ENCODE measurements at regions not wholly inside any gene's neighbourhood (a gene's known extent, or its start where the extent isn't known, plus 50 kb on each side); places are given as distances from the start of the nearest gene placed in this dataset.

- CTCF ChIA-PET = interaction anchor here (1.4 kb wide), 1 partner anchor 9 kb away, joined by 4 read pairs; no protein-coding TSS in a partner anchor
- RAD21 ChIA-PET (ENCODE audit: unreplicated experiment) = no interaction called here
- no peak overlapping the region for H2AFZ ChIP-seq (ENCODE audit: control insufficient read depth, low read depth, low read length)
- no peak for ATAC-seq
- no peak for FAIRE-seq
- no peaks in the 10 kb centered on the region for H3K36me3 ChIP-seq (ENCODE audit: control insufficient read depth in 2 of 2, insufficient read depth in 2 of 2, low read length in 1 of 2)
- no peaks in the 10 kb centered on the region for H4K20me1 ChIP-seq (ENCODE audit: control insufficient read depth, insufficient read depth)
- no peak overlapping the region for H3K4me3 ChIP-seq
- no peaks in the 10 kb centered on the region; the same call in 2 of the 3 replicates for H3K9me3 ChIP-seq (replicated peaks; ENCODE audit: control insufficient read depth, insufficient read depth, low read length)
- no peak overlapping the region for H3K4me2 ChIP-seq (ENCODE audit: control insufficient read depth, insufficient read depth)
- POLR2A ChIA-PET = no interaction called here
- intact Hi-C loops (cut with micrococcal nuclease; ENCODE audit: unreplicated experiment) (no loop called here), in situ Hi-C loops (cut with MboI) (no loop called here)
- H3K4me1 ChIP-seq (ENCODE audit: control insufficient read depth, insufficient read depth, low read length) = peaks cover 9% of the 10 kb centered on the region; the same call in 1 of the 2 replicates
- H3K9ac ChIP-seq (ENCODE audit: control insufficient read depth, insufficient read depth, low read length) = no peak overlapping the region
- H3K79me2 ChIP-seq (ENCODE audit: control insufficient read depth, insufficient read depth, low read length) = no peaks in the 10 kb centered on the region
- 96% methylated on average over 2 of the region's 2 CpGs for WGBS (ENCODE audit: insufficient coverage, insufficient replicate concordance, low lambda C conversion rate, missing lambda C conversion rate)
- SMC1A ChIA-PET (ENCODE audit: uncharacterized antibody, unreplicated experiment) = interaction anchor here (1.1 kb wide), 1 partner anchor 190 kb away, joined by 3 read pairs; no protein-coding TSS in a partner anchor
- DNase-seq (ENCODE audit: low read depth, low spot score) = no peak
- TF ChIP-seq HDGF (IDR thresholded peaks at IDR 0.05) (no peak), KLF5 (IDR thresholded peaks at IDR 0.05; ENCODE audit: partially characterized antibody) (no peak), EP300 (IDR thresholded peaks at IDR 0.05; ENCODE audit: borderline replicate concordance in 1 of 2, control insufficient read depth in 1 of 2, low read depth in 2 of 2, low read length in 2 of 2) (no peak), MYC (IDR thresholded peaks at IDR 0.05; ENCODE audit: insufficient read depth, insufficient read length, insufficient replicate concordance, low read length, severe bottlenecking) (no peak), SPI1 (IDR thresholded peaks at IDR 0.05; ENCODE audit: borderline replicate concordance, insufficient read depth, low read depth, low read length) (no peak), SIN3A (IDR thresholded peaks at IDR 0.05; ENCODE audit: low read depth, low read length) (no peak), BCL11A (IDR thresholded peaks at IDR 0.05; ENCODE audit: low read depth, low read length) (no peak), POLR2AphosphoS5 (IDR thresholded peaks at IDR 0.05; ENCODE audit: low read length) (no peak), STAT3 (IDR thresholded peaks at IDR 0.05; ENCODE audit: low read depth, low read length) (no peak), MTA3 (IDR thresholded peaks at IDR 0.05; ENCODE audit: borderline replicate concordance, low read length) (no peak)
- BruUV-seq (replicated peaks) = no TSS peak
- H3K27ac ChIP-seq (ENCODE audit: control insufficient read depth, insufficient read depth) = no peak overlapping the region
- H3K27me3 ChIP-seq (replicated peaks in 1 of 2; ENCODE audit: control insufficient read depth in 2 of 2, insufficient read depth in 2 of 2, low read length in 1 of 2) = no peaks in the 10 kb centered on the region; a peak in 2 of 4 replicates
These were observed 73.3 kb upstream of the DPH5 start for GRCh38 chr1:101098907-101099306.
